Myocyte (in vitro differentiated cells): ENCODE measurements at regions not wholly inside any gene's neighbourhood (a gene's known extent, or its start where the extent isn't known, plus 50 kb on each side); places are given as distances from the start of the nearest gene placed in this dataset.
"Not testable (repeated sequence)": the region's sequence is repeated elsewhere in the genome, so short reads cannot be mapped to it uniquely, and the experiment has no call there.

ENCODE experiments used
- DNase-seq: peaks from one replicate; pipeline ENCODE4 v3.0.0-alpha.2; 2012; ENCODE audit warnings: low read depth

- no peak for DNase-seq
Measured at GRCh38 chr2:77578354-77578753, 56.2 kb upstream of the LRRTM4 start.

GRCh38 chr2:77579076-77579769 lies 57.0 kb upstream of the LRRTM4 start:
- no peak for DNase-seq

GRCh38 chr2:77588438-77588837 lies 66.3 kb upstream of the LRRTM4 start:
- DNase-seq: no peak

GRCh38 chr2:77590298-77590917 lies 68.2 kb upstream of the LRRTM4 start:
- DNase-seq: no peak

GRCh38 chr2:77592955-77593354 lies 70.8 kb upstream of the LRRTM4 start:
- not testable (repeated sequence) for DNase-seq

GRCh38 chr2:77602771-77603170 lies 80.6 kb upstream of the LRRTM4 start:
- no peak for DNase-seq

GRCh38 chr2:77604953-77605929 lies 83.1 kb upstream of the LRRTM4 start:
- no peak for DNase-seq

GRCh38 chr2:77608510-77608909 lies 86.3 kb upstream of the LRRTM4 start:
- no peak for DNase-seq

- DNase-seq: no peak
Measured at GRCh38 chr2:77629539-77629938, 107.4 kb upstream of the LRRTM4 start.

- DNase-seq: no peak
Measured at GRCh38 chr2:77631007-77631406, 108.8 kb upstream of the LRRTM4 start.

GRCh38 chr2:77633601-77634000 lies 111.4 kb upstream of the LRRTM4 start:
- DNase-seq: no peak

GRCh38 chr2:77640924-77641323 lies 118.7 kb upstream of the LRRTM4 start:
- DNase-seq: no peak

GRCh38 chr2:77642339-77642738 lies 120.2 kb upstream of the LRRTM4 start:
- DNase-seq: no peak

- no peak for DNase-seq
Measured at GRCh38 chr2:77649856-77650255, 127.7 kb upstream of the LRRTM4 start.

GRCh38 chr2:77652499-77652898 lies 130.3 kb upstream of the LRRTM4 start:
- DNase-seq: no peak

- DNase-seq: no peak
Measured at GRCh38 chr2:77664491-77664890, 142.3 kb upstream of the LRRTM4 start.

GRCh38 chr2:77666251-77666980 lies 144.2 kb upstream of the LRRTM4 start:
- DNase-seq: no peak

GRCh38 chr2:77684543-77685319 lies 162.6 kb upstream of the LRRTM4 start:
- not testable (repeated sequence) for DNase-seq

GRCh38 chr2:77712601-77713000 lies 190.4 kb upstream of the LRRTM4 start:
- no peak for DNase-seq

- no peak for DNase-seq
Measured at GRCh38 chr2:77713412-77713811, 191.2 kb upstream of the LRRTM4 start.
